ENCODE measurements at regions not wholly inside any gene's neighbourhood (a gene's known extent, or its start where the extent isn't known, plus 50 kb on each side); places are given as distances from the start of the nearest gene placed in this dataset.

- TF ChIP-seq POLR2A (IDR thresholded peaks at IDR 0.05) (no peak), EP300 (IDR thresholded peaks at IDR 0.05) (no peak), POLR2AphosphoS5 (IDR thresholded peaks at IDR 0.05) (no peak), CTCF (IDR thresholded peaks at IDR 0.05) (no peak)
- DNase-seq: no peak
- no peak overlapping the region for H3K27ac ChIP-seq
- no peaks in the 10 kb centered on the region for H3K36me3 ChIP-seq
- 76 to 83% (median 79%) methylated on average over 5 of the region's 5 CpGs for WGBS, 5 donors
- no peaks in the 10 kb centered on the region for H3K27me3 ChIP-seq
- intact Hi-C loops (cut with DNase I; ENCODE audit: low total_unique reads): no loop called here
- no peak overlapping the region for H3K4me3 ChIP-seq
- peaks cover 0 to 12% (median 10%) of the 10 kb centered on the region in 4 donors for H3K4me1 ChIP-seq
- H3K9me3 ChIP-seq: no peaks in the 10 kb centered on the region
Observed at GRCh38 chr4:24646798-24647460, 62.6 kb upstream of the DHX15 start.

- TF ChIP-seq POLR2AphosphoS5 (IDR thresholded peaks at IDR 0.05) (no peak), CTCF (IDR thresholded peaks at IDR 0.05) (no peak), POLR2A (IDR thresholded peaks at IDR 0.05) (no peak), EP300 (IDR thresholded peaks at IDR 0.05) (no peak)
- no peaks in the 10 kb centered on the region for H3K36me3 ChIP-seq
- intact Hi-C loops (cut with DNase I; ENCODE audit: low total_unique reads): no loop called here
- no peaks in the 10 kb centered on the region for H3K9me3 ChIP-seq
- no peak overlapping the region for H3K27ac ChIP-seq
- WGBS, 5 donors: 65 to 80% (median 72%) methylated on average over 2 of the region's 2 CpGs
- H3K27me3 ChIP-seq: no peaks in the 10 kb centered on the region
- DNase-seq: no peak
- no peaks in the 10 kb centered on the region for H3K4me1 ChIP-seq
- no peak overlapping the region for H3K4me3 ChIP-seq
Observed at GRCh38 chr4:24650849-24651640, 66.7 kb upstream of the DHX15 start.

GRCh38 chr4:24655326-24655725, 71.0 kb upstream of the DHX15 start:
- no peak overlapping the region for H3K27ac ChIP-seq

GRCh38 chr4:24655971-24656370, 71.6 kb upstream of the DHX15 start:
- no peak for TF ChIP-seq POLR2AphosphoS5 (IDR thresholded peaks at IDR 0.05)
- TF ChIP-seq CTCF (IDR thresholded peaks at IDR 0.05): no peak
- no peak for TF ChIP-seq POLR2A (IDR thresholded peaks at IDR 0.05)
- TF ChIP-seq EP300 (IDR thresholded peaks at IDR 0.05): no peak
- Histone ChIP-seq H3K27ac (no peak overlapping the region), H3K36me3 (no peaks in the 10 kb centered on the region), H3K9me3 (no peaks in the 10 kb centered on the region), H3K4me1 (peaks cover 16 to 24% (median 19%) of the 10 kb centered on the region in 4 donors), H3K4me3 (no peak overlapping the region), H3K27me3 (no peaks in the 10 kb centered on the region)
- intact Hi-C loops (cut with DNase I; ENCODE audit: low total_unique reads): no loop called here
- DNase-seq: no peak
- 60 to 89% (median 76%) methylated on average over 4 of the region's 4 CpGs for WGBS, 5 donors

More at GRCh38 chr4:24655326-24655725, 71.0 kb upstream of the DHX15 start:
- no peaks in the 10 kb centered on the region for H3K27me3 ChIP-seq
- no peaks in the 10 kb centered on the region for H3K36me3 ChIP-seq
- no peaks in the 10 kb centered on the region for H3K9me3 ChIP-seq
- DNase-seq: no peak
- no peak overlapping the region for H3K4me3 ChIP-seq
- WGBS, 5 donors: 75 to 87% (median 83%) methylated on average over 3 of the region's 3 CpGs
- intact Hi-C loops (cut with DNase I; ENCODE audit: low total_unique reads): no loop called here
- TF ChIP-seq EP300 (IDR thresholded peaks at IDR 0.05) (no peak), POLR2A (IDR thresholded peaks at IDR 0.05) (no peak), POLR2AphosphoS5 (IDR thresholded peaks at IDR 0.05) (no peak), CTCF (IDR thresholded peaks at IDR 0.05) (no peak)
- peaks cover 16 to 24% (median 19%) of the 10 kb centered on the region in 4 donors for H3K4me1 ChIP-seq
